IMR-90 (cell line): ENCODE measurements at regions not wholly inside any gene's neighbourhood (a gene's known extent, or its start where the extent isn't known, plus 50 kb on each side); places are given as distances from the start of the nearest gene placed in this dataset.

Source experiments
- BHLHE40 ChIP-seq: fragments of 150-350 bp; IDR thresholded peaks from 2 replicates; pipeline ENCODE4 v1.6.1; 2016; ENCODE audit warnings: mild to moderate bottlenecking, low read depth, low read length
- CHD1 ChIP-seq: IDR thresholded peaks from 2 replicates; pipeline ENCODE4 v1.6.1; 2012; ENCODE audit warnings: low read depth, low read length, improper control_type of control experiment
- CTCF ChIP-seq: conservative IDR thresholded peaks from 2 replicates; pipeline ENCODE4 v1.5.1; 2012; ENCODE audit warnings: mild to moderate bottlenecking, low read depth, low read length, improper control_type of control experiment
- ELK1 ChIP-seq: fragments of 150-350 bp; IDR thresholded peaks from 2 replicates; pipeline ENCODE4 v1.6.1; 2016; ENCODE audit warnings: low read depth, mild to moderate bottlenecking, low read length, moderate library complexity, borderline replicate concordance
- MAFK ChIP-seq: IDR thresholded peaks from 2 replicates; pipeline ENCODE4 v1.6.1; 2012; ENCODE audit warnings: low read depth, low read length, improper control_type of control experiment
- MAZ ChIP-seq: IDR thresholded peaks from 2 replicates; pipeline ENCODE4 v1.6.1; 2012; ENCODE audit warnings: low read depth, mild to moderate bottlenecking, low read length, improper control_type of control experiment, moderate library complexity, borderline replicate concordance
- POLR2A ChIP-seq: IDR thresholded peaks from 2 replicates; pipeline ENCODE4 v1.6.1; 2012; ENCODE audit warnings: mild to moderate bottlenecking, low read depth, low read length
- RAD21 ChIP-seq: IDR thresholded peaks from 2 replicates; pipeline ENCODE4 v1.6.1; 2012; ENCODE audit warnings: low read length, improper control_type of control experiment
- RCOR1 ChIP-seq: IDR thresholded peaks from 2 replicates; pipeline ENCODE4 v1.6.1; 2012; ENCODE audit warnings: mild to moderate bottlenecking, low read length, improper control_type of control experiment; ENCODE audit not compliant: insufficient replicate concordance
- RFX5 ChIP-seq: IDR thresholded peaks from 2 replicates; pipeline ENCODE4 v1.8.0; 2012; ENCODE audit warnings: low read depth, mild to moderate bottlenecking, low read length, moderate library complexity
- SMC3 ChIP-seq: fragments of 150-350 bp; IDR thresholded peaks from 2 replicates; pipeline ENCODE4 v1.6.1; 2016; ENCODE audit warnings: low read depth, mild to moderate bottlenecking, antibody characterized with exemption, low read length, moderate library complexity
- USF2 ChIP-seq: fragments of 150-350 bp; IDR thresholded peaks from 2 replicates; pipeline ENCODE4 v1.6.1; 2017; ENCODE audit warnings: mild to moderate bottlenecking, antibody characterized with exemption, low read length, low read depth

GRCh38 chr3:23723141-23723540 is 82.6 kb upstream of the UBE2E1 start:
- no peak for TF ChIP-seq CHD1
- TF ChIP-seq CTCF = no peak
- no peak for TF ChIP-seq MAFK
- no peak for TF ChIP-seq ELK1
- no peak for TF ChIP-seq RCOR1
- no peak for TF ChIP-seq BHLHE40
- no peak for TF ChIP-seq RAD21
- no peak for TF ChIP-seq POLR2A
- TF ChIP-seq SMC3 = no peak
- no peak for TF ChIP-seq RFX5
- no peak for TF ChIP-seq USF2
- TF ChIP-seq MAZ = no peak
